ENCODE measurements at regions not wholly inside any gene's neighbourhood (a gene's known extent, or its start where the extent isn't known, plus 50 kb on each side); places are given as distances from the start of the nearest gene placed in this dataset.

DNA sequence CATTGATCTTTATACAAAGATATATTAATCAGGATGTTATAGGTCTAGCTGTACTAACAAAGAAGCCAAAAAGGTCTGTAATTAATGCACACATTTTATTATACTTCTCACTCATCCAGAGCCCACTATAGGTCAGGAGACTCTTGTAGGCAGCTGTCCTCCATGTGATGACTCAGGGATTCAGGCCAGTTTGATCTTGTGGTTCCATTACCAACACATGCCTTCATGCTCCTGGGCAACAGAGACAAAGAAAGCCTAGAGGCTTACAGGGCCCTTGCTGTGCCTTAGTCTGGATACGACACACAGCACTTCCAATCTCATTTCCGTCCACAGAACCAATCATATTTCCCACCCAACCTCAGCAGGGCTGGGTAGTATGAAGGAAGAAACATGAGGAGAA lies 150.3 kb upstream of the NCAM1 start:
- DNase-seq (ENCODE audit: low read depth in 3 of 3), result no peak

DNA sequence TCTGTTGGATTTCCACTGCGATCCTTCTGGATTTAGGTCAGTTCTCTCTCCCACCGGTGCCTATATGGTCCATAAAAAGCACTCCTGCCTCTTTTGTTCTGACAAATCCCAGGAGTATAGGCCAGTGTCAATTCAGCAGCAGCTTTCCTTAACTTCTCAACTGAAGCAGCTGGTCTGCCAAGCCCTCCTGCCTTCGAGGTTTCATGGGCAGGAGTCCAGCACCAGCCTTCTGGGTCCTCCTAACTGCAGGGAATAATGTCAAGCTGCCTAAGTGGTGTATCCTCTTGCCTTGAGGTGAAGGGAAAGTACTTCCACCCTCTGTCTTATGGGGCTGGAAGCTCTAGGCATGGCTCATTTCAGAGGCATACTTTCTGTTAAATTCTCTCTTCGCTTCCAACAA lies 149.4 kb upstream of the NCAM1 start:
- DNase-seq (ENCODE audit: low read depth in 3 of 3), result no peak

DNA sequence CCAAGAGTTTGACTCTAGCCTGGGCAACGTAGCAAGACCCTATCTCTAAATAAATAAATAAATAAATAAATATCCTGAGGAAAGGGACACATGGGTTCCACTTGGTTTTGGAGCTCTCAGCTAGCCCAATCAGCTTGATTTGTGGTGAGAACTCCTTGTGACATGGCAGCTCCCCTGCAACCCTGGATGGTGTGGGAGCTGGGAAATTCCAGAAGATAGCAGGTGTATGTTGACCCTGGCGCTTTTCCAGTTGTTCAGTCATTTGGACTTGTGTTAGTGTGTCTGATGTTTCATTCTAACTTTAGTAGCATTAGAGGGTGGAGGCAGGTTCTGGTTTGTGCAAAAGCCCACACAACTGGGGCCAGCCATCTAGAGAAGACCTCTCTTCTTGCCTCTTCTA lies 148.5 kb upstream of the NCAM1 start:
- DNase-seq (ENCODE audit: low read depth in 3 of 3), result no peak

DNA sequence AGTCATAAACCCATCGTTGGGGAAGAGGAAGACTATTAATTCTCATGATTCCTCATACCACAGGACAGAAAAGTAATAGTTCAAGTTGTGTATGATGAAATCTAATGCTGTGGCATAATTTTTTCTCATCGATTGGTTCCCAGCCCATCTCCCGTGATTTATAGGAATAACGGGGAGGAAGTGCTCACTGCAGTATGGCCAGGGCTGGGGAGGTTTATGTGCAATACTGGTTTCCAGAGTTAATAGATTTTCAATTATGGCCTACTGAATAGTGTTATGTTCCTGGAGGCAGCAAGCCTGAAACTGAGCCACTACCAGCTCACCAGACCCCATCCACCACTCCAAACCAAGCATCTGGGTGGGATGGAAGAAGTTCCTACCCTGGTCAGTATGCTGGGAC lies 147.1 kb upstream of the NCAM1 start:
- DNase-seq (ENCODE audit: low read depth in 3 of 3), result no peak

DNA sequence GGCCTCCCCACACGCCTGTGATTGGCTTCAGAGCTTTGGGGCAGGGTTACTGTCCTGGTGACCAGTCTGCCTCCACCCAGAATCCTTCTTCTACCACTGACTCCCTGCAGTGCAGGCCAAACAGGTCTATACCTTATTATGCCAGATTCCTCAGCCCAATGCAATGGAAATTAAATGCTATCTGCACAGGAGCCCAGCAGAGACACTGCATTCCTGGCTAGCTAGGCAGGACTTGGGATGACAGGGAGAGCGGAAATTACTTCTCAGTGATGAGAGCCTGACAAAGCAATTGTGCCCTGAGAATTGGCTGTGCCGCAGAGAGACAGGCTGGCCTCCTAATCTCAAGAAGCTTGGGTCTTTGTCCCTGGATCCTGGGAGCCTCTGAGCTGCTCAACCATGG lies 143.8 kb upstream of the NCAM1 start:
- DNase-seq (ENCODE audit: low read depth in 3 of 3), result no peak

DNA sequence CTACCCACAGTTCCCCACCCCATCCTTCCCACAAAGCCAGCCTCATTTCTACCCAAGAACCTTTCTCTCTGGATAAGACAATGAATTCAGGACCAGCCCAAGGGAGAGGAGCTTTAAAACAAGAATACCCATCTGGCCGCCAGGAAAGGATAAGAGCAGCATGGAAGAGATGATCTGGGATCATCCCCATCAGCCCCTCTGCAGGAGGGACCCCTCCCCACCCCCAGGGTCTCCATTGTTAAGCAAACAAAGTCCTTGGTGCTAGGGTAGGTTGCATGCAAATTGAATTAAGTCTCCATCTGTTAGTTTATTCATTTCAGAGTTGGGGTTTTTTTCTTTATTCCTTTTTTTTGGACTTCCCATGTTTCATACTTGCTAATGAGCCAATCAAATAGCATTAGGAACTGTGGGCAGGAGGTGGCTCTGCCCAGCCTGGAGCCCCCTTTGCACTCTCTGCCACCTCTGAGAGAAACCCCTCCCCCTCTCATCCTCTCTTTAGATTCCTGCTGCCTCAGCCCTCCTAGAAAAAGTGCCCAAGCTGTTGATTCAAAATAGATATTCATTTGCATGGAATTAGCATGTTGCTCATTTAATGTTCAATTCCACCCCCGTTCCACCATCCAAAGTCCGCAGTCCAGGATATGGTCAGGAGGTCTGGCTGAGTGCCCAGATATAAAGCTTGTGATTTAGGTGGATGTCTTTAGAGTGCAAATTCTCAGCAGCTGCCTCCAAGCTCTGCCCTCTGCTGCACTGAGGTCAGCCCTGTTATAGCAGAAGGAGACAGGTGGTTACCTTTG lies 138.5 kb upstream of the NCAM1 start:
- no peak for DNase-seq (ENCODE audit: low read depth in 3 of 3)

DNA sequence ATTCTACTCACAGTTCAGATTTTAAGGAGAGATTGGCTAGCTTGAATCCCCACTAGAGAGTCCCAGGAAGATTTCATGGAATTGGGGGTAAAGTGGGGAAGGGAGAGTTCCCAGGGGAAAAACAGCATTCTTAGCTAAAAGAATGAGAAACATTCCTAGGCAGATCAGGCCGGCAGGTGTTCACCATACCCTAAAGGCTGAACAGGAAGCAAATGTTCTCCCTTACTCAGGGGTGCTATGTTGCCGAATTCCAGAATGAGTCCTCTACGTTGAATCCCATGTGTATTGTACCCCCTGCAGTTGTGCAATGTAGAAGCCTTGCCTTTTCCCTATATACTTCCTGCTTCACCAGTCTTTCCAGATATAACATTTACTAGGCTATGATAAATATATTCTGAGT lies 135.2 kb upstream of the NCAM1 start:
- DNase-seq (ENCODE audit: low read depth in 3 of 3), result no peak

DNA sequence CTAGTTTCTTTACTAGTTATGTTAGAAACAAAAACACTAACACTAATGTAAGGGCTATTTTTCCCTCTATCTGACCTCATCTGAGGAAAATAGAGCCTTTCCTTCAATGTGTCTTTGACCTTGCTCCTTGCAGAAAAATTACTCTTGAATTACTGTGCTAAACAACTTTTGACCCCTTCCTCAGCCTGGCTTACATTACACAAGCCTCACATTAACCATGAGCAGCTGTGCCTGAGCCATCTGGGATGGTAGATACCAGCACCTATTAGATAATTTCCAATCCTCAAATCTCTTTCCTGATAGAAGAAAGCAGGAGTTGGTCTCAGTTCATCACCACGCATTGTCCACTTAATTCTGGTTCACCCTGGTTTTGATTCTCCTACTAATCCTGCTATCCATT lies 134.4 kb upstream of the NCAM1 start:
- DNase-seq (ENCODE audit: low read depth in 3 of 3), result no peak

DNA sequence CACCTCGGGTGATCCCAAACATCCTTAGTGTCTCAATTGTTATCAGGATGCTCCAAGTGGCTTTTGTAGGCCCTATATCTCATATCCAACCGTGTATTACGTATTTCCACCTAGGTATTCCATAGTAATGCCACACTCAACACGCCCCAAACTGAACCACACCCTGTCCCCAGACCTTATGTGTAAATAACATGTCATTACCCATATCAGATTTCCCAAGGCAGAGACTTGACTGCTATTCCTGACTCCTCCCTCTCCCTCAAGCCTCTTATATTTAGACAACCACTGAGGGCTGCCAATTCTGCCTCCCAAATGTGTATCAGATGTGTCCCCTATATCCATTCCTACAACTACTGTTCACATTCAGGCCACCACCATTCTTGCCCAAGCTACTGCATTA lies 132.8 kb upstream of the NCAM1 start:
- no peak for DNase-seq (ENCODE audit: low read depth in 3 of 3)

DNA sequence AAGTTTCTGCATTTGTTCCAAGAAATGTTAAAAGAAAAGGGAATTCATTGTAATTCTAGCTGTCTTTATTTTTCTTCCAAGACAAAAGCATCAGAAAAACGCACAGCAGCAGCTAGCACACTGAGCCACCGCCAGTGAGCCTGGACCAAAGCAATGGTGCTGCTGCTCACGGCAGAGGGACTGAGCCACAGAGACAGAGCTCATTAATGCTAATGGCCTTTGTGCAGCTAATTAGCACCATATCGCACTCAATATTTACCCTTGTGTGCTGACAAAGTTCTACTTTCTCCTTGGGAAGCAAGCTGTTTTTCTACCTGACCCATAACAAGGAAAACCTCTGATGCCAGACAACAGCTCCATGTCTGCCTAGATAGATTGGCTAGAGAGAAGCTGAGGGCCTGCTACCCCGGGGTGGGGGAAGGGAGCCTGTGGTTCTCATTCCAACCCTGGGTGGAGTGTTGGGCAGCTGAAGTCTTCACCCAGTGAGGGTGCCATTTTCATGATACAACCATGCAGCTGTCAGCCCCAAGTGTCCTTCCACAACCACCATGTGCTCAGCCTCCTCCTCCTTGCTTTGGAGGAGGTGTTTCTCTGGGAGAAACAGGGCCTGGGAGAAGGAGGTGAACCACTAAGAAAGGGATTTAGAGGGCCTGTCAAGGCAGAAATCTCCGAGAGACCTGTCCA lies 131.1 kb upstream of the NCAM1 start:
- DNase-seq (ENCODE audit: low read depth in 3 of 3), result no peak

DNA sequence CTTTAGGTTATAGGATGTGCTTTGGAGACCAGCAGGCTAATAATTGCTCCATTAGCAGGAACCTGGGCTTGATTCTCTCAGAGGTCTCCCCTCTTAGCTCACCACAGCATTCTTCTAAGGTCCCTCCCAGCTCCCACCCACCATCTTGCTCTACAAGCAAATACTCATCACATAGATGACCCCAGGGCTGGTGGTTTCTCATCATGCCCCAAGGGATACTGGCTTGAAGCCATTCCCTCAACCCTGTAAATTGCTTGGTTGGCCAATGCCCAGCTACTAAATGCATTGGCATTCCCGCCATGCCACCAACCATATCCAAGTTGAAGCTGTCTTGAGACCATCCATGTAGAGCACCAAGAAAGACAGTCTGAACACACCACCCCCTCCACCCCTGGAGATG lies 130.2 kb upstream of the NCAM1 start:
- no peak for DNase-seq (ENCODE audit: low read depth in 3 of 3)

DNA sequence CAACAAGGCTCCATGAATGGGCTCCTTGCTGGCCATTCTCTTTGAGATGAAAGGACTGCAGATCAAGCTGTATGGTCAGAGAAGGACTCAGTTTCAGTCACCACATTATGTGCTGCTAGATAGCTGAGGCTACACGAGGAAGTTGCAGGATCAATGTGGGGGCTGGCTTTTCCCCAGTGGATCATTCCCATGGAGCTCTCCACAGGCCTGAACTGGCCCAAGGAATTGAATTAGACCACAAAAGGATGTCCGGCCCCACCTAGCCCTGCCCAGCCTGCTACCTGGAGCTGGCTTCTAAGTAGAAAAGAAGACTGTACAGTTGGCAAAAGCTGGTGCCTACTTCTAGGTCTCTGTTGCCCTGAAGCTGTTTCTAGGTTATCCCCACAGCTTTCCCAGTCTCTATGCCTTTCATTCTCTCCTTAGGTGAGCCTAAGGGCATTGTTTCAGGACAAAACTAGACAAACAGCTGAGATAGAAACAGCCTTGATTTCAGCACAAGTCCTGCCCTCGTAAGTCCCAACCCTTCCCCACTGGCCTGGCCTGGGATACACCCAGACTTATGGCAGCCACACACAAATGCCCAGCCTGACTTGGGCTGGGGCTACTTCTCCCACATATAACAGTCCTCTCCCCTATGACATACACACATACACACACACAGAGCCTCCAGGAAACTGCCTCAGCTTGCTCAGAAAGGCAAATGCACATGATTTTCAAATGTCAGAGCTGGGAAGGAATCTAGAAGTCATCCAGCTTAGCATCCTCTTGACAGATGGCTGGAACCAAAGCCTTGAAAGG lies 129.1 kb upstream of the NCAM1 start:
- DNase-seq (ENCODE audit: low read depth in 3 of 3), result no peak

DNA sequence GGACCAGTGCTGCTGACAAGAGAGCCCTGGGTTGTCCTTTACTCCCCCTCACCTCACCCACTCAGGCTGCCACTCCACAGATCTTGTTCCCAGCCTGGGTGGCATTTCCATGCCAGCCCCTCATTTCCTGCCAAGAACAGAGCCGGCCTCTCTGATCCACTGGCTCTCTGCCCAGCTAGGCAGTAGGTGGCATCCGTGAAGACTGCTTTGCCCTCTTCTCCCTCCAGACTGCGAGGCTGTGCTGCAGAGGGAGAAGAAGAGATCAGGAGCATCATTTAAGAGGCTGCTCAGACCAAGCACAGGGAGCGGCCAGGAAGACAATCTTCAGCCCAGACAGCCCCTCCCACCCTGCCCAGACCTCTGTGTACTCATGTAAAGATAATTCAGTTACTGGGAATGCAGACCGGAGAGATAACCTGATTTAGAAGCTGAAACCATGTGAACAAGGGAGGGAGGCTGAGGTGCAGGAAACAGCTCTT lies 126.9 kb upstream of the NCAM1 start:
- no peak for DNase-seq (ENCODE audit: low read depth in 3 of 3)

DNA sequence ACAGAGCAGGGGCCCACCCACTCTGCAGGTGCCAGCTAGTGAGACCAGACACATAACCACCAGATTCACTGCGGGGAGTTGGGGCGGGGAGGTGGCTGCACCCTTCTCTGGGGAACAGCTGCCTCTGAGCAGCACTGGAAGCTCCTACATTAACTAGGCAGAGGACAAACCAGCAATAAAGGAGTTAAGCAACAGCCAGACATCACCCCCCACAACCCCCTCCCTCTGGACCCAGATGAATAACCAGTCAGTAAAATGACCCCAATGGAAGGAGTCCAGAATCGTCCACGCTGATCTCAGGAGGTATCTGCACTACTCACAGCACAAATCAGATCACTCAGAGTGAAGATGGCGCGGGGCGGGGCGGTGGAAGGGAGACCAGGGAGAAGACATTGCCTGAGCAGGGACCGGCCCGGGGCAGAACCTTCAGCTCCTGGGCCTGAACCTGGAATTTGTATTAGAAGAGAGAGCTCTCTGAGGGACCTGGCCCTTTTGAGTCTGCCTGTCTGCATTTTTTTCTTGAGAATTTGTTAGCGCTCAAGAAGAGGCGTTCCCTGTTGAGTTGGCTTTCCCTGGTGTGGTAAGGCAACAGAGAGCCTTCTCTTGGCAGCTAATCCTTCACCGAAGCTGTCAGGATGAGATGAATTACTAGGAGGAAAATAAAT lies 125.5 kb upstream of the NCAM1 start:
- DNase-seq (ENCODE audit: low read depth in 3 of 3), result no peak

DNA sequence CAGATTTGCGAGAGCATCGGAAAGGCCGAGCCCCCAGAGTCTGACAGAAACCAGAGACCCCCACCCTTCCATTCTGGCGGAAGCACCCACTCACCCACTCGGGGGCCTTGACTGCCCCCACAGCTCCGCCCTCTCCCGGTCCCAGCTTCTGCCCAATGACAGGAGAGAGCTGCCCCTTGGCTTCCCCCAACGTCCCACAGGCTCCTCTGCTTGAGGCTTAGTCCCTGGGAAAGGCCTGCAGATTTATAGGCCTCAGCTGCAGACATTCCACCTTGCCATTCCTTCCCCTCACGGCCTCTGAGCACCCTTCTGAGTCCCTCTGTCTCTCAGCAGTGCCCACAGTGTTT lies 125.0 kb upstream of the NCAM1 start:
- DNase-seq (ENCODE audit: low read depth in 3 of 3), result no peak

DNA sequence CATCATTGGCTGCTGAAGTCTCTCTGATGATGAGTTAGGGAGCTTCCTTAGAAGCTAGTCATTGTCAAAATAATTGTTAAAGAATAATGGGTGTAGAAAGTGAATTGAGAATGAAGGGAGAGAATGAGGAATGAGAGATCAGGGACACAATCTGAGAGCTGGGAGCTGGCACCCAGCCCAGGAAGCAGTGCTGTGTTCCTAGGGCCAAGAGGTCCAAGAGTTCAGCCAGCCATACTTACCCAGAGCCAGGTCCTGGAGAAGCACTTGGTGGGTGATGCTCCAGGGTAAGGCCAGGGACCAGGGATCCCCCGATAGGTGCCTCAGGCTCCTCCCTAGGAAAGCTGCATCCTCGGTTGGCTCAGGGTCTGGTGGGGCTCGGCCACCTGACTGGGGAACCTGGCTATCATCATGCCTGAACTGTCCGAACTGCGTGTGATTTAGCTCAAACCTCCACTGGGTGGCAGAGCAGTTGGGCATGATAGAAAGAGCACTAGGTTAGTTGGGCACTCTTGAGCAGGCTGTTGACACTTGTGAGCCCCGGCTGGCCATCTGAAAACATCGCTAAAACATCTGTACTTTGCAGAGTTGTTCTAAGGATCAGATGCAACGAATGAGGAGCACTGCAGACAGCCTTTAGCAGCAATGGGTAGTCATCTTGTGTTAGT lies 123.9 kb upstream of the NCAM1 start:
- DNase-seq (ENCODE audit: low read depth in 3 of 3), result no peak

DNA sequence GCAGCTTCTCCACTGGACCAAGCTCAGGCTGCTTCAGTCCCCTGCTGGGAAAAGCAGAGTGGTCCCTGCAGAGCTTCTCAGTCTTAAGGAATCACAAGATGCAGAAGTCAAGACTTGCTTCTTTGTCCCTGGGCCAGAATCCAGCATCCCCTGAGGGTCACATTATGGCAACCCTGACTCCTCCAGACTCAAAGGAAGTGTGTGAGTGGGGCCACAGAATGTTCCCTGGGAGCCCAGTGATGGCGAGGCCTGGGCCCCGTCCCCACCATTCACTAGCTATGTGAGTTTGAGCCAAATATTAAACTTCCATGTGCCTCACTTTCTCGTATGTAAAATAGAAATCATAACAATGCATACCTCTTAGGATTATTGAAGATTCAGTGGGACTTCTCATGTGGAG lies 122.2 kb upstream of the NCAM1 start:
- DNase-seq (ENCODE audit: low read depth in 3 of 3), result no peak

DNA sequence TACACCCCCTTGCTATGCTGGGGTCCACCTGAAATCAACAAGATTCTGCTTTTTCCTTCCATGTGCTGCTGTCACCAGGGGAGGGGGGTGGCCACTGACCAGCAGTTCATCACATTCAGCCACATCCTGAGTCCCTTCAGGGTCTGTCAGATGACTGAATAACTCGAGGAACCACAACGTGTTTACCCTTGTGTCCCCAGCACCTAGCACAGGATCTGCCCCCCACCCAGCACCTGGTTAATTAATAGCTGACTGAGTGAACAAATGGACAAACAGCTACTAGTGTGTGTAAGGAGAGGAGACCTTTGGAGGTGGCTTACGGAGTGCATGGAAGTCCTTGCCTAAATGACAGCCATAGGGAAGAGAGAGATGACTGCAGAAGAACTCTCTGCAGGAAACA lies 119.5 kb upstream of the NCAM1 start:
- no peak for DNase-seq (ENCODE audit: low read depth in 3 of 3)

DNA sequence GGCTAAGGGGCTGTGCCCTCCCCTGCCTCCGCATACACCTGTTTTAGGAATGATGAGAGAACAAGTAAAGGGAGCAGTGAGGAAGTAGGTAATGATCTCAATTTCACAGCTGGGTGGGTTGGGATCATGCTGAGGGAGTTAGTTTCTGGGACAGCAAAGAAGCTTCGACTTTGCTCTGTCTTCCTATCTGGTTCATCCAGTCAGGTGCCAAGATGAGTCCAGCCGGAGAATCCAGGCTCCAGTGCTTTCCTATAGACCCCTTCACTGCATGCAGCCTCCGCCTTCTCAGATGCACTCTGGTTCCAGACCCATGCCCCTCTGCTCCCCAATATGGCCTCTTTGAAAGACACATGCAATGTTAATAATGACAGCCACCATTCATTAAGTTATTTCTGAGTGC lies 119.1 kb upstream of the NCAM1 start:
- no peak for DNase-seq (ENCODE audit: low read depth in 3 of 3)

DNA sequence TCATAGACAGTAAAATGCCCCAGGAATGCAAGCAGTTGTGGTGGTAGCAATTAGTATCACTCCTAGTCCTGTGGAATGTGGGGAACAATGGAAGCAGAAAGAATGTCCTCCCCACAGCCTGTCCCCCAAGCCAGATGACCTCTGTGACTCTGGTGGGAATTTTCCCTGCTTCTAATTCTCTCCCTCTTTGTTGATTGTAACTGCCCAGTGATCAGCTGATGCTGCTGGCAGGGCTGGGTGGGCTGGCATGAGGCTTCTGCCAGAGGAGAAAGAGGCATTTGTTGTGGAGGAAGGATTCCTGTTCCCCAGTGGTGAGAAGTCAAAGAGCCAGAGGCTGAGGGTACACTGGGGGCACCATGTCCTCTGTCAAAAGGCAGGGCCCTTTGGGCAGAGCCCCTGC lies 116.7 kb upstream of the NCAM1 start:
- DNase-seq (ENCODE audit: low read depth in 3 of 3), result no peak

DNA sequence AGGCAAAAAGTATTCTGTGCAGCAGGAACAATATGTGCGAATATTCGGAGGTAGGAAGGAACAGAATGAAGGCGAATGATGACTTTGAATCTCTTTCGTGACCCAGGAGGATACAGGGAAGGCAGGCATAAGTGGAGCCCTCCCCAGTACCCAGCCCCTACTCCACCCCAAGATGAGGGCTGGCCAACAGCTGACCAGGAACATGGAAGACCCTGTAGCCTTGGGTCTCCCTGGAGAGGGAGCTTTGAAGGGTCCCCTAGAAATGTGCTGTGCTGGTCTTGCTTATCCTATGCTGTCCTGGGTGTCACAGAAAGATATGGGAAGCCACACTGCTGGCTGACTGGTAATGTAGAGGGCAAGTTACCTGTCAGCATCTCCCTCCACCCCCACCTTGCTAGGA lies 113.7 kb upstream of the NCAM1 start:
- no peak for DNase-seq (ENCODE audit: low read depth in 3 of 3)

All from stimulated activated CD4-positive, alpha-beta T cell treated with anti-CD3 and anti-CD28 coated beads, TNF-alpha, amount 100 ng/mL, for 24 hours (primary cell).